T-helper 17 cell (primary cell): ENCODE measurements at regions not wholly inside any gene's neighbourhood (a gene's known extent, or its start where the extent isn't known, plus 50 kb on each side); places are given as distances from the start of the nearest gene placed in this dataset.

Experiments
- ATAC-seq: fragments of 150-1000 bp; cut with Tn5 transposase; 2 replicates; pipeline ENCODE4 v1.10.0; 2021; ENCODE audit warnings: mild to moderate bottlenecking, moderate library complexity
- DNase-seq, 3 donors: peaks; one replicate each; pipeline versions ENCODE4 v3.0.0 to v3.0.0-alpha.2; 2020 to 2021
- H3K9me3 ChIP-seq: one replicate; pipeline ENCODE4 v1.7.0; 2013; ENCODE audit warnings: low read length, mild to moderate bottlenecking; ENCODE audit not compliant: control insufficient read depth, poor library complexity, severe bottlenecking
- H3K27ac Mint-ChIP-seq: one replicate; pipeline ENCODE4 v1.8.0; 2022; ENCODE audit warnings: mild to moderate bottlenecking, moderate library complexity, mixed read lengths
- H3K27me3 Mint-ChIP-seq: one replicate; pipeline ENCODE4 v1.8.0; 2022; ENCODE audit warnings: mixed read lengths
- H3K36me3 Mint-ChIP-seq: one replicate; pipeline ENCODE4 v1.8.0; 2022; ENCODE audit warnings: low read depth, mixed read lengths
- H3K4me1 Mint-ChIP-seq: one replicate; pipeline ENCODE4 v1.8.0; 2022; ENCODE audit warnings: mild to moderate bottlenecking, mixed read lengths
- H3K4me3 Mint-ChIP-seq: one replicate; pipeline ENCODE4 v1.8.0; 2022; ENCODE audit warnings: mild to moderate bottlenecking, moderate library complexity, mixed read lengths

DNA sequence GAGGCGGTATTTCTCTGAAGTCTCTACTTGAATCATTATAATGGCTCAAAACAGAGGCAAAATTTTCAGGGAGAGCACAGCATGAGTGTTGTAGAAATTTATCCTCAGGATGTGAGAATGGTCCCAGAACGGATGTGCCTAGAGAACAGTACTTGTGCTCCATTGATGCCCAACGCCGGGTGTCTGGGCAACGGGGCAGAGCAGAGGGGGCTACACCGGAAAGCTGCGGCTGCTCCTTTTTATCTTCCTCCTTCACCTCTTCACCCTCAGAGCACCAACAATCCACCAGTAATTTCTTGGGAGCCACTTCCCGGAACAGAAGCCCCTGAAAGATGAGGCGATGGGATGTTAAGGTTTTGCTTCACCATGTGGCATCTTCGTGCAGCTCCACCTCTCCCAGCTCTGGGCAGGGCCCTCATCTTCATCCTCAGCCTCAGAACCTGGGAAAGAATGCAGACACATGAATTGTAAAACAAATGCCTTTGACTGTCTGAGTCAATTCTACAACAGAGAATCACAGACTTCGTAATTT lies 71.5 kb downstream of the PTGR3 start:
- Mint-ChIP-seq H3K27me3 (peaks cover 25% of the 10 kb centered on the region), H3K4me1 (peaks cover 3% of the 10 kb centered on the region), H3K36me3 (no peaks in the 10 kb centered on the region), H3K4me3 (no peak overlapping the region), H3K27ac (no peak overlapping the region)
- H3K9me3 ChIP-seq, result no peaks in the 10 kb centered on the region
- ATAC-seq (no peak), DNase-seq (no peak)

DNA sequence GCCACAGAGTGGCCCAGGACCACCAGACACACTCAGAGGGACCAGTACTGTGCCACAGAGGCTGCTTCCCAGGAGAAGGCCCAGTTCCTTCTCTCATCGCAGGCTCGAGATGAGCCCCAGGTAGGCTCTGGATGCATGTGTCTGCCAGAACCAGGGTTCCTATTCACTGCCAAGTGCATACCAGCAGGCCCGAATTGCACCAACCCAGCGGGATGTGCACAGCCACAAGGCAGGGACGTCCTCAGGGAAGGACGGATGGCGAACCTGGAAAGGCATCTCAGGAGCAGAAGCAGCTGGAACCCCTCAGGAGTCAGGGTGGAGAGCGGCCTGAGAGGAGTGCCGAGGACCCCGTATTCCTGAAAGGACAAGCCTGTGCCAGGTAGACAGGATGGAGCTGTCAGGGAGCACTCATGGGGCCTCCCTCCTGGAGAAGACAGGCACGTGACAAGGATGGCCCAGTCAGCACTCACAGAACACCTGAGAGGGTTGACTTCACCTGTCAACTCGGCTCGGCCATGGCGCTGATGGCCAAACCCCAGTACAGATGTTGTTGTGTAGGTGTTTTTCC lies 73.7 kb downstream of the PTGR3 start:
- ATAC-seq, result no peak
- H3K27me3 Mint-ChIP-seq, result peaks cover 16% of the 10 kb centered on the region
- peaks cover 5% of the 10 kb centered on the region for H3K4me1 Mint-ChIP-seq
- H3K9me3 ChIP-seq, result no peaks in the 10 kb centered on the region
- no peaks in the 10 kb centered on the region for H3K36me3 Mint-ChIP-seq
- no peak for DNase-seq
- H3K27ac Mint-ChIP-seq, result no peak overlapping the region
- no peak overlapping the region for H3K4me3 Mint-ChIP-seq

GRCh38 chr18:75134611-75134975 lies 74.3 kb downstream of the PTGR3 start:
- Mint-ChIP-seq H3K4me1 (peaks cover 2% of the 10 kb centered on the region), H3K4me3 (no peak overlapping the region), H3K36me3 (no peaks in the 10 kb centered on the region), H3K27me3 (peaks cover 14% of the 10 kb centered on the region), H3K27ac (no peak overlapping the region)
- H3K9me3 ChIP-seq, result no peaks in the 10 kb centered on the region
- ATAC-seq (no peak), DNase-seq (no peak)

DNA sequence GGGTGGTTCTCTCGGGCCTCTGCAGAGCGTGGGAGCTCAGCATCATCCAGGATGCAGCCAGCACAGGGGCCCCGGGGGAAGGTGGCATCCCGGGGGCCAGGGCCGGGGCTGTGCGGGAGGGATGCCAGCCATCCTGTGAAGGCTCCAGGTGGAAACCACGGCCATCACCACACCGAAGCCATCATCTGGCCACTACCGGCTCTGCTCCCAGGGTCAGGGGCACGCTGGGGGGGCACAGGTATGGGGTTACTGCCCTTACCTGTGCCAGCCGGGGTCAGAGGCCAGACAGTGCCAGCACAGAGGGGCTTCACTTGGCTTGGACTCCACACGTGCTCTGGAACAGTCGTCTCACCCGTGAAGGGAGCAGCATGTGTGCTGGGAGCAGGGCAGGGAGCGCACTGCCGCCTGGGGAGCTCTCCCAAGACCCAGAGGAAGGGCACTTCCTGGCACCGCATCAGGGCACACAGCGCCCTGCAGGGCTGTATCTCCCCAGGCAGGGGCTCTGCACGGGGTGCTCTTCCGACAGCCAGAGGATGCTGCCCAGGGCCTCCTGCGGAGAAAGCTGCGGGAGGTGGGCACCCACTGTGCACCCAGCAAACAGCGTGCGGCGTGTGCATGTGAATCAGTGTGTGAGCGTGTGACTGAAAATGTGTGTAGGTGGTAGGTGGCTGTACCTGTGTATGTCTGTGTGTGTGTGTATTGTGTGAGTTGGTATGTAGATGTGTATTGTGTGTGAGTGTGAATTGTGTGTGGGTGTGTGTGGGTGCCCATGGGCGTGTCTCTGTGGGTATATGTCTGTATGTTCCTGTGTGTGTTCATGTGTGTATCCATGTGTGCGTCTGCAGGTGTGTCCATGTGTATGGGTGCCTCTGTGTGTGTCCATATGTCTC lies 75.0 kb downstream of the PTGR3 start:
- Mint-ChIP-seq H3K4me1 (peaks cover 2% of the 10 kb centered on the region), H3K27me3 (peaks cover 14% of the 10 kb centered on the region), H3K4me3 (no peak overlapping the region), H3K27ac (no peak overlapping the region), H3K36me3 (no peaks in the 10 kb centered on the region)
- no peak for ATAC-seq
- H3K9me3 ChIP-seq, result no peaks in the 10 kb centered on the region
- DNase-seq, result no peak

- Mint-ChIP-seq H3K27me3 (peaks cover 14% of the 10 kb centered on the region), H3K4me3 (no peak overlapping the region), H3K36me3 (no peaks in the 10 kb centered on the region), H3K4me1 (peaks cover 2% of the 10 kb centered on the region), H3K27ac (no peak overlapping the region)
- ATAC-seq (no peak), DNase-seq (no peak)
- H3K9me3 ChIP-seq, result no peaks in the 10 kb centered on the region
These were observed 75.9 kb downstream of the PTGR3 start for GRCh38 chr18:75132931-75133525.

DNA sequence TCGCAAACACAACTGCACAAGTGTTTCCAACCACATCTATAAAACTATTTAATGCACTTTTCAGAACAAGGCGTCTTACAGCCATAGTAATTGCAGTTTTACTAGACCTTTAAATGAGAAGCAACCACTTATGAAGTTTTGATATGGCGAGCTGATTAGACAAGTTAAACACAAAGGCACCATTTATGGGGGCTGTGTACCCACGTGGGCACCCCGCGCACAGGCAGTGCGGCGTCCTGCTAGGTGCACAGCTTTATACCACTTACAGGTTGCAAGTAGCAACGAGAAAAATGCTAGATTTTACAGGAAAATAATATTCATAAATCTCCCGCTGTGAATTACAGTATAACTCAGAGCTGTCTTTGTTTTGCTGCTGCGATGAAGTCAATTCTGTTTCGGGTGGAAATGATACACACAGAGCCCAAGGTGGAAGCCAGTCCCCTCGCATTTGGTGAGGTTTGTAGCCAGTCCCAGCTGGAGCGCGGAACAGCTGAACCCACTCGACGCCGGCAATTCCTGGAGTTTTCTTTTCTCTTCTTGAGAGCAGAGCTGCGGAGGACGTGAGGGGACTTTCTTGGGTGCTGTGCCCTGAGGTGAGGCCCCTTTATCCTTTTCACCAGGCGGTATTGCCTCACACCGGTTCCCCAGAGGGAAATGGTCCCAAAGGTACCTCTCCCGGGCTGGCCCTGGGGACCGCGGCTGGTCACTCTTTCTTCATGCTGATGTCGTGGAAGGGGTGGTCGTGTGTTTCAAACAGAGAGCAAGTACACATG lies 76.7 kb downstream of the PTGR3 start:
- no peak for ATAC-seq
- no peaks in the 10 kb centered on the region for H3K9me3 ChIP-seq
- Mint-ChIP-seq H3K4me1 (peaks cover 2% of the 10 kb centered on the region), H3K4me3 (no peak overlapping the region), H3K36me3 (no peaks in the 10 kb centered on the region), H3K27me3 (peaks cover 14% of the 10 kb centered on the region), H3K27ac (no peak overlapping the region)
- no peak for DNase-seq

GRCh38 chr18:75131381-75132000 lies 77.4 kb downstream of the PTGR3 start:
- no peak overlapping the region for H3K4me3 Mint-ChIP-seq
- H3K36me3 Mint-ChIP-seq, result no peaks in the 10 kb centered on the region
- DNase-seq (no peak), ATAC-seq (no peak)
- peaks cover 7% of the 10 kb centered on the region for H3K4me1 Mint-ChIP-seq
- no peaks in the 10 kb centered on the region for H3K9me3 ChIP-seq
- H3K27me3 Mint-ChIP-seq, result peaks cover 14% of the 10 kb centered on the region
- no peak overlapping the region for H3K27ac Mint-ChIP-seq

DNA sequence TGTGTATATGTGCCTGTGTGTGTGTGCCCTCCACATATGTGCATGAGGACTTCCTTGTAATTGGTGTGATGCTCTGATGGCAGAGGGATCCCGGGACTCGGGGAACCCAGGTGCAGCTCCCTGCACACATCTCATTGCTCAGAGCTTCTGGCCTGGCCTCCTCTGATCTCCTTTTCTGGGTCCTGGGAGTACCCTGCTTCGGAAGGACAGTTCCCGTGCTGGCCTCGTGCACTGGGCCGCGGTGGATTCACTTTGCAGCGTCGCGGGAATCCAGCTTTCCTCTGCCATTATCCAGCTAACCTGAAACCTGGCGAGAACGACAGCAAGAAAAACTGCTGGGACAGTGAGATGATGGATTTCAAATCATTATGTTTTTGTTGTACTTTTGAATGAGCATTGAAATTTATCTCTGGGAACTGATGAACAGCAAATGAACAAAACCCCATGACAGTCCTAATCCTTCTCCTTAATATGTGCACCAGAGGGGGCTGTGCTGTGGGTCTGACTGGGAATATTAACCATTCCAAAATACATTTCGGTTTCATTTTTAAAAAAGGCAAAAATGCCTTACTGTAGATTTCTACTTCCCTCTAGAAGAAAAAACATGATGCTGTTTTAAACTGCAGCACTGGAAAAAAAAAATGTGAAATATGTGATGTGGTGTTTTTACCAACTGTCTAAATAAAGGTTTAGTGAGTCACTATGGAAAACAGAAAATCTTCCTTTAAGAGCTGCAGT lies 78.2 kb downstream of the PTGR3 start:
- Mint-ChIP-seq H3K36me3 (no peaks in the 10 kb centered on the region), H3K4me3 (no peak overlapping the region), H3K4me1 (peaks cover 8% of the 10 kb centered on the region), H3K27ac (no peak overlapping the region), H3K27me3 (peaks cover 14% of the 10 kb centered on the region)
- H3K9me3 ChIP-seq, result no peaks in the 10 kb centered on the region
- DNase-seq (no peak), ATAC-seq (no peak)

DNA sequence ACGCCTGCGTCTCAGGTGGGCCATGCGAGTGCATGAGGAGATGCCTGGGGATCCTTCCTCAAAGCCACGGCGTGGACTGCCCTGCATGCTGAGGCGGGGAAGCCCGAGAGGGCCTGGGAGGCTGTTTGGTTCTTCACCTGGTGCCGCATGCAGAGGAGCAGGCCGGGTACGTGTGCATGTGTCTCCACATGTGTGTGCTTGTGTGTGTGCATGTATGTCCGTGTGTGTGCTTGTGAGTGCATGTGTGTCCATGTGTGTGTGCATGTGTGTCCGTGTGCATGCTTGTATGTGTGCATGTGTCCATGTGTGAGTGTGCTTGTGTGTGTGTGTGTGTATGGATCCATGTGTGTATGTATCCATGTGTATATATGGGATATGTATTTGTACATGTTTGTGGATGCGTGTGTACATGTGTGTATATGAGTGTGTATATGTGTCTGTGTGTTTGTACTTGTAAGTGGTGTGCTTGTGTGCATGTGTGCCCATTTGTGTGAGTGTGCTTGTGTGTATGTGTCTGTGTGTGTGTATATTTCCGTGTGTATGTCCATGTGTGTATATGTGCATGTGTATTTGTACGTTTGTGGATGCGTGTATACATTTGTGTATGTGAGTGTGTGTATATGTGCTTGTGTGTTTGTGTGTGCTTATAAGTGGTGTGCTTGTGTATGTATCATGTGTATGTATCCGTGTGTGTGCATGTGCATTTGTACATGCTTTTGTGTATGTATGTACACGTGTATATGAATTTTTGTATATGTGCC lies 79.0 kb downstream of the PTGR3 start:
- H3K4me3 Mint-ChIP-seq, result no peak overlapping the region
- no peak overlapping the region for H3K27ac Mint-ChIP-seq
- DNase-seq (no peak), ATAC-seq (no peak)
- peaks cover 9% of the 10 kb centered on the region for H3K27me3 Mint-ChIP-seq
- H3K36me3 Mint-ChIP-seq, result no peaks in the 10 kb centered on the region
- no peaks in the 10 kb centered on the region for H3K9me3 ChIP-seq
- peaks cover 8% of the 10 kb centered on the region for H3K4me1 Mint-ChIP-seq

DNA sequence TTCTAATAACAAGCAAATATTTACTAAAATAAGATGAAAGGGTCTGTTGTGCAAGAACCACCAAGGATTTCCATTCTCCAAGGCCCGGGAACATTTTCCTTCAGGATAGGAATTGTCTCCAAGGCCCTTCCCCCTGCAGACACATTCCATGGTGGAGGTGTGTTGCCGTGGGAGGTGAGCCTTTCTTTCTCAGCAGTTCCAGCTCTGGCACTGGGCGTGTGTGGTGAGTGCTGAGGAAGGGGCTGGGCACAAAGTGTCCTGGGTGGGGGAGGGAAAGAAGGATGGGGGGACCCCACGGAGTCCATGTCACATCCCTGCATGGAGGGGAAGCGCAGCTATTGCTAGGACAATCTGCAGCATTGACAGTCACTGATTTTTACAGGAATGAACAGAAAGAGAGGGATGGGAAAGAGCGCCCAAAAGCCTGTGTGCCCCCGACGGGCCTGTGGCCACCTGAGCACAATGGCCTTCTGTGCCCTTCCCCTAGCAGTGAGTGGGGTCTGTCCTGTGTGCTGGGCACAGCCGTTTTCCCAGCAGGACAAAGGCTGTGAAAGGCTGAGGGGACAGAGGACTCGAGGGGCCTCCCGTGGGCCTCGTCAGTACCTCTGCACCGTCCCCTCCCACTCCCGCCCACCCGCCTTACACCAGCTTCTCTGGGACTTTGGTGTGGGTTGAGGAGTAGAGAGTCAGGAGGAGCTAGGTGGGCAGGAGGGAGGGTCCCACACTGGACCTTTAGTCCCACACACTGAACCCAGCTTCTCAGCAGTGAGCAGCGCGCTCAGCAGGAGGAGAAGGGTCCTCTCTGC lies 79.8 kb downstream of the PTGR3 start:
- no peak for DNase-seq
- no peak overlapping the region for H3K27ac Mint-ChIP-seq
- H3K4me1 Mint-ChIP-seq, result peaks cover 12% of the 10 kb centered on the region

GRCh38 chr18:75128051-75128605 lies 80.8 kb downstream of the PTGR3 start:
- Mint-ChIP-seq H3K4me3 (no peak overlapping the region), H3K36me3 (no peaks in the 10 kb centered on the region), H3K27me3 (peaks cover 11% of the 10 kb centered on the region), H3K27ac (no peak overlapping the region), H3K4me1 (peaks cover 12% of the 10 kb centered on the region)
- H3K9me3 ChIP-seq, result no peaks in the 10 kb centered on the region
- ATAC-seq (no peak), DNase-seq (no peak)

More for the DNA sequence above, 79.8 kb downstream of the PTGR3 start:
- Mint-ChIP-seq H3K4me3 (no peak overlapping the region), H3K36me3 (no peaks in the 10 kb centered on the region), H3K27me3 (peaks cover 10% of the 10 kb centered on the region)
- no peaks in the 10 kb centered on the region for H3K9me3 ChIP-seq
- ATAC-seq, result no peak
